Neutrophil (primary cell): ENCODE measurements at regions not wholly inside any gene's neighbourhood (a gene's known extent, or its start where the extent isn't known, plus 50 kb on each side); places are given as distances from the start of the nearest gene placed in this dataset.

ENCODE experiments used
- H3K27ac ChIP-seq: fragments of 200-600 bp; sonication (generic); 2 replicates; pipeline ENCODE4 v1.5.1; 2016; ENCODE audit warnings: mild to moderate bottlenecking, moderate library complexity
- H3K27me3 ChIP-seq: fragments of 200-600 bp; sonication (generic); 2 replicates; pipeline ENCODE4 v1.6.0; 2016; ENCODE audit warnings: mild to moderate bottlenecking
- H3K36me3 ChIP-seq: fragments of 200-600 bp; sonication (generic); 2 replicates; pipeline ENCODE4 v1.5.1; 2017
- H3K4me1 ChIP-seq, 2 experiments: fragments of 200-600 bp in 1 of 2; sonication (generic) in 1 of 2; 1 replicate in 1 of 2; 2 replicates in 1 of 2; pipeline versions ENCODE4 v1.5.1 to v1.6.1; 2013 to 2016; ENCODE audit warnings: low read depth in 1 of 2, low read length in 1 of 2, mild to moderate bottlenecking in 1 of 2, moderate library complexity in 1 of 2; ENCODE audit not compliant: control insufficient read depth in 1 of 2, insufficient read depth in 1 of 2
- H3K4me3 ChIP-seq, 2 experiments: fragments of 200-600 bp in 1 of 2; sonication (generic) in 1 of 2; 1 replicate in 1 of 2; 2 replicates in 1 of 2; pipeline ENCODE4 v1.5.1; 2013 to 2016; ENCODE audit warnings: low read depth in 1 of 2, low read length in 1 of 2, mild to moderate bottlenecking in 1 of 2, moderate library complexity in 1 of 2
- H3K9me3 ChIP-seq: fragments of 200-600 bp; sonication (generic); 2 replicates; pipeline ENCODE4 v1.5.1; 2016
- CTCF ChIP-seq: fragments of 200-600 bp; sonication (generic); IDR thresholded peaks from 2 replicates; pipeline ENCODE4 v1.5.1; 2016; ENCODE audit warnings: antibody characterized with exemption

GRCh38 chr3:34256021-34256420 lies 457.6 kb downstream of the PDCD6IP start:
- Histone ChIP-seq H3K27ac (no peak overlapping the region), H3K4me3 (no peak overlapping the region), H3K36me3 (no peaks in the 10 kb centered on the region), H3K9me3 (no peaks in the 10 kb centered on the region), H3K4me1 (no peaks in the 10 kb centered on the region), H3K27me3 (no peaks in the 10 kb centered on the region)
- no peak for TF ChIP-seq CTCF

- Histone ChIP-seq H3K9me3 (no peaks in the 10 kb centered on the region), H3K4me3 (no peak overlapping the region), H3K27ac (no peak overlapping the region), H3K4me1 (no peaks in the 10 kb centered on the region), H3K27me3 (no peaks in the 10 kb centered on the region), H3K36me3 (no peaks in the 10 kb centered on the region)
- no peak for TF ChIP-seq CTCF
Measured at GRCh38 chr3:34256791-34257190, 458.4 kb downstream of the PDCD6IP start.

- Histone ChIP-seq H3K27ac (no peak overlapping the region), H3K4me1 (peaks cover 0 to 3% of the 10 kb centered on the region in 2 experiments), H3K9me3 (no peaks in the 10 kb centered on the region), H3K27me3 (no peaks in the 10 kb centered on the region), H3K4me3 (no peak overlapping the region), H3K36me3 (no peaks in the 10 kb centered on the region)
- no peak for TF ChIP-seq CTCF
Measured at GRCh38 chr3:34258271-34258998, 460.0 kb downstream of the PDCD6IP start.

- Histone ChIP-seq H3K4me3 (no peak overlapping the region), H3K27me3 (no peaks in the 10 kb centered on the region), H3K36me3 (no peaks in the 10 kb centered on the region), H3K27ac (no peak overlapping the region), H3K4me1 (peaks cover 14 to 23% of the 10 kb centered on the region in 2 experiments), H3K9me3 (no peaks in the 10 kb centered on the region)
- no peak for TF ChIP-seq CTCF
Measured at GRCh38 chr3:34260271-34261000, 462.0 kb downstream of the PDCD6IP start.

- Histone ChIP-seq H3K4me3 (no peak overlapping the region), H3K27ac (no peak overlapping the region), H3K27me3 (no peaks in the 10 kb centered on the region), H3K9me3 (no peaks in the 10 kb centered on the region), H3K4me1 (peaks cover 15 to 26% of the 10 kb centered on the region in 2 experiments), H3K36me3 (no peaks in the 10 kb centered on the region)
- no peak for TF ChIP-seq CTCF
Measured at GRCh38 chr3:34261001-34261385, 462.6 kb downstream of the PDCD6IP start.
